ENCODE measurements at regions not wholly inside any gene's neighbourhood (a gene's known extent, or its start where the extent isn't known, plus 50 kb on each side); places are given as distances from the start of the nearest gene placed in this dataset.

- ChIA-PET POLR2A (interaction anchor here (1.3 kb wide), 1 partner anchor 13 kb away, joined by 5 read pairs; no protein-coding TSS in a partner anchor), CTCF (ENCODE audit: unreplicated experiment) (no interaction called here)
- no peak overlapping the region for H2AFZ ChIP-seq (ENCODE audit: low read length)
- no peak overlapping the region for H3K27ac ChIP-seq (ENCODE audit: low read depth, low read length, poor library complexity, severe bottlenecking)
- H3K4me1 ChIP-seq (ENCODE audit: insufficient read depth, low read length, poor library complexity, severe bottlenecking): no peaks in the 10 kb centered on the region
- H3K4me3 ChIP-seq (ENCODE audit: low read depth, low read length, poor library complexity, severe bottlenecking): no peak overlapping the region
- no peaks in the 10 kb centered on the region for H3K9me3 ChIP-seq (ENCODE audit: low read length)
- no peaks in the 10 kb centered on the region for H3K36me3 ChIP-seq (ENCODE audit: insufficient read depth, low read length)
- H3K9me2 ChIP-seq (ENCODE audit: insufficient read depth, low read length): no peaks in the 10 kb centered on the region
- TF ChIP-seq, protein P1, sequence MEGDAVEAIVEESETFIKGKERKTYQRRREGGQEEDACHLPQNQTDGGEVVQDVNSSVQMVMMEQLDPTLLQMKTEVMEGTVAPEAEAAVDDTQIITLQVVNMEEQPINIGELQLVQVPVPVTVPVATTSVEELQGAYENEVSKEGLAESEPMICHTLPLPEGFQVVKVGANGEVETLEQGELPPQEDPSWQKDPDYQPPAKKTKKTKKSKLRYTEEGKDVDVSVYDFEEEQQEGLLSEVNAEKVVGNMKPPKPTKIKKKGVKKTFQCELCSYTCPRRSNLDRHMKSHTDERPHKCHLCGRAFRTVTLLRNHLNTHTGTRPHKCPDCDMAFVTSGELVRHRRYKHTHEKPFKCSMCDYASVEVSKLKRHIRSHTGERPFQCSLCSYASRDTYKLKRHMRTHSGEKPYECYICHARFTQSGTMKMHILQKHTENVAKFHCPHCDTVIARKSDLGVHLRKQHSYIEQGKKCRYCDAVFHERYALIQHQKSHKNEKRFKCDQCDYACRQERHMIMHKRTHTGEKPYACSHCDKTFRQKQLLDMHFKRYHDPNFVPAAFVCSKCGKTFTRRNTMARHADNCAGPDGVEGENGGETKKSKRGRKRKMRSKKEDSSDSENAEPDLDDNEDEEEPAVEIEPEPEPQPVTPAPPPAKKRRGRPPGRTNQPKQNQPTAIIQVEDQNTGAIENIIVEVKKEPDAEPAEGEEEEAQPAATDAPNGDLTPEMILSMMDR (conservative IDR thresholded peaks at IDR 0.05; ENCODE audit: low read length): no peak
- no peak for TF ChIP-seq EZH2phosphoT487 (IDR thresholded peaks at IDR 0.05; ENCODE audit: borderline replicate concordance, low read depth, low read length)
- intact Hi-C loops (cut with micrococcal nuclease; ENCODE audit: unreplicated experiment): no loop called here
- no peaks in the 10 kb centered on the region for H3K79me2 ChIP-seq (ENCODE audit: insufficient read depth, low read depth, low read length)
- BruUV-seq (replicated peaks): no TSS peak
- no peaks in the 10 kb centered on the region for H4K20me1 ChIP-seq (ENCODE audit: insufficient read depth, low read length)
- DNase-seq (ENCODE audit: low spot score): no peak
- H3K4me2 ChIP-seq (ENCODE audit: low read length): no peak overlapping the region
Observed at GRCh38 chr11:119560961-119561360, 138.0 kb upstream of the THY1 start.

DNA sequence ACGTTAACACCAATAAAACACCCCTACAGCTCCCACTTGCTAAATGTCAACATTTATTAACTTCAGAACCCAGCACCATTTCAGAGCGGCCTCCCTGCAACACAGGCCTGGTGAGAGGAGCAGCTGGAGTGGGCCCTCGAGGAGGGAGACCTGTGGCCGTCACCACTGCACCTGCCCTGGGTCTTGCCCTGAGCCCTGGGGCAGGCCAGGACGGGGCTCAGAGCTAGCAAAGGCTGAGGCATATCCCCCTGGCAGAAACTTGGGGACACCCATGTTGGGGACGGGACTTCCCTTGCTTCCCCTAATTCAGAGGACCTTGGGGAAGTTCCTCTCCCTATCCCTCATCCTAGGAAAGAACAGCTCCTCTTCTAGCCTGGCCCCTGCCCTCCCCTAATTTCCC is 137.3 kb upstream of the THY1 start:
- POLR2A ChIA-PET: interaction anchor here (1.3 kb wide), 1 partner anchor 14 kb away, joined by 5 read pairs; no protein-coding TSS in a partner anchor
- no TSS peak for BruUV-seq (replicated peaks)
- H3K4me2 ChIP-seq (ENCODE audit: low read length): no peak overlapping the region
- H3K27ac ChIP-seq (ENCODE audit: low read depth, low read length, poor library complexity, severe bottlenecking): no peak overlapping the region
- no peak for DNase-seq (ENCODE audit: low spot score)
- CTCF ChIA-PET (ENCODE audit: unreplicated experiment): no interaction called here
- no peak for TF ChIP-seq EZH2phosphoT487 (IDR thresholded peaks at IDR 0.05; ENCODE audit: borderline replicate concordance, low read depth, low read length)
- TF ChIP-seq, protein P1 (conservative IDR thresholded peaks at IDR 0.05; ENCODE audit: low read length): no peak
- H2AFZ ChIP-seq (ENCODE audit: low read length): no peak overlapping the region
- no peaks in the 10 kb centered on the region for H3K9me2 ChIP-seq (ENCODE audit: insufficient read depth, low read length)
- H3K4me1 ChIP-seq (ENCODE audit: insufficient read depth, low read length, poor library complexity, severe bottlenecking): no peaks in the 10 kb centered on the region
- intact Hi-C loops (cut with micrococcal nuclease; ENCODE audit: unreplicated experiment): no loop called here
- H3K4me3 ChIP-seq (ENCODE audit: low read depth, low read length, poor library complexity, severe bottlenecking): no peak overlapping the region
- no peaks in the 10 kb centered on the region for H3K36me3 ChIP-seq (ENCODE audit: insufficient read depth, low read length)
- H4K20me1 ChIP-seq (ENCODE audit: insufficient read depth, low read length): no peaks in the 10 kb centered on the region
- H3K9me3 ChIP-seq (ENCODE audit: low read length): no peaks in the 10 kb centered on the region
- H3K79me2 ChIP-seq (ENCODE audit: insufficient read depth, low read depth, low read length): no peaks in the 10 kb centered on the region

DNA sequence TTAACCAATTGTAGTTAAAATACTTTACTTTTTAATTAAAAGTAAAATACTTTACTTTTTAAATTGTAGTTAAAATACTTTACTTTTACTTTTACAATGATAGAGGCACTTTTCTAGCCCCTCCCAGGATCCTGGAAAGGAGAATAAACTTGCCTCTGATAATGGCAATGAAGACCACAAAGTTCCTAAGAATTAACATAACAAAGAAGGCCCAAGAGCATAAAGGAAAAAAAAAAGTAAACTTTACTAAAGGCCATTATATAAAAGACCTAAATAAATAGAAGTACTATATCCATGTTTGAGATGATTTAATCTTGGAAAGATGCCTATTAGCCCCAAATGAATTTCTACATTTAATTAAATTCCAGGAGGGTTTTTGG is 129.1 kb upstream of the THY1 start:
- Histone ChIP-seq H3K27ac (ENCODE audit: low read depth, low read length, poor library complexity, severe bottlenecking) (no peak overlapping the region), H3K79me2 (ENCODE audit: insufficient read depth, low read depth, low read length) (no peaks in the 10 kb centered on the region), H3K36me3 (ENCODE audit: insufficient read depth, low read length) (no peaks in the 10 kb centered on the region), H3K9me2 (ENCODE audit: insufficient read depth, low read length) (no peaks in the 10 kb centered on the region), H3K4me1 (ENCODE audit: insufficient read depth, low read length, poor library complexity, severe bottlenecking) (no peaks in the 10 kb centered on the region), H4K20me1 (ENCODE audit: insufficient read depth, low read length) (no peaks in the 10 kb centered on the region), H3K4me2 (ENCODE audit: low read length) (no peak overlapping the region), H2AFZ (ENCODE audit: low read length) (no peak overlapping the region), H3K4me3 (ENCODE audit: low read depth, low read length, poor library complexity, severe bottlenecking) (no peak overlapping the region), H3K9me3 (ENCODE audit: low read length) (no peaks in the 10 kb centered on the region)
- intact Hi-C loops (cut with micrococcal nuclease; ENCODE audit: unreplicated experiment): no loop called here
- no TSS peak for BruUV-seq (replicated peaks)
- no peak for DNase-seq (ENCODE audit: low spot score)
- TF ChIP-seq, protein P1 (conservative IDR thresholded peaks at IDR 0.05; ENCODE audit: low read length): no peak
- TF ChIP-seq EZH2phosphoT487 (IDR thresholded peaks at IDR 0.05; ENCODE audit: borderline replicate concordance, low read depth, low read length): no peak
- ChIA-PET POLR2A (no interaction called here), CTCF (ENCODE audit: unreplicated experiment) (no interaction called here)

Measured in OCI-LY7 (cell line).